GM12874 (cell line): ENCODE measurements at regions not wholly inside any gene's neighbourhood (a gene's known extent, or its start where the extent isn't known, plus 50 kb on each side); places are given as distances from the start of the nearest gene placed in this dataset.

ENCODE experiments used
- TF ChIP-seq, protein P1 (sequence below): IDR thresholded peaks from 2 replicates; pipeline ENCODE4 v1.5.1; 2011; ENCODE audit warnings: low read depth, mild to moderate bottlenecking, control low read depth, low read length, moderate library complexity; ENCODE audit not compliant: insufficient read depth

DNA sequence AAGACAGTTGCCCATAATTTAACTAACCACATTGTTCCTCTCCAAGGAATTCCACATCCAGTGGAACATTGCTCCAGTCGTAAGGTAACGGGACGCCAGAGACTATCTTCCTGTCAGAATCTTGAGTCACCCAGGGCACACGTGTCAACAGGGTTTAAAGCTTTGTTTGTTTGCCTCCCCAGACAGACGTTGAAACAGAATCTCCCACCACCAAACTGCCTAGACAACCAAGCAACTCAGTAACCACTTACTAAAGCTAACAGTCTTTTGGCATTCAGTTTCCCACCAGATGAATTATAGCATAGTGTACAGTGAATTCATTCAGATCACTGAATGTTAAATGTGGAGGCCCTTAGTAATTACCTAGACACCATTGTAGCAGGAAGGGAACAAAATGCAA is 439.5 kb downstream of the PLPP3 start:
- TF ChIP-seq, protein P1, sequence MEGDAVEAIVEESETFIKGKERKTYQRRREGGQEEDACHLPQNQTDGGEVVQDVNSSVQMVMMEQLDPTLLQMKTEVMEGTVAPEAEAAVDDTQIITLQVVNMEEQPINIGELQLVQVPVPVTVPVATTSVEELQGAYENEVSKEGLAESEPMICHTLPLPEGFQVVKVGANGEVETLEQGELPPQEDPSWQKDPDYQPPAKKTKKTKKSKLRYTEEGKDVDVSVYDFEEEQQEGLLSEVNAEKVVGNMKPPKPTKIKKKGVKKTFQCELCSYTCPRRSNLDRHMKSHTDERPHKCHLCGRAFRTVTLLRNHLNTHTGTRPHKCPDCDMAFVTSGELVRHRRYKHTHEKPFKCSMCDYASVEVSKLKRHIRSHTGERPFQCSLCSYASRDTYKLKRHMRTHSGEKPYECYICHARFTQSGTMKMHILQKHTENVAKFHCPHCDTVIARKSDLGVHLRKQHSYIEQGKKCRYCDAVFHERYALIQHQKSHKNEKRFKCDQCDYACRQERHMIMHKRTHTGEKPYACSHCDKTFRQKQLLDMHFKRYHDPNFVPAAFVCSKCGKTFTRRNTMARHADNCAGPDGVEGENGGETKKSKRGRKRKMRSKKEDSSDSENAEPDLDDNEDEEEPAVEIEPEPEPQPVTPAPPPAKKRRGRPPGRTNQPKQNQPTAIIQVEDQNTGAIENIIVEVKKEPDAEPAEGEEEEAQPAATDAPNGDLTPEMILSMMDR: no peak

DNA sequence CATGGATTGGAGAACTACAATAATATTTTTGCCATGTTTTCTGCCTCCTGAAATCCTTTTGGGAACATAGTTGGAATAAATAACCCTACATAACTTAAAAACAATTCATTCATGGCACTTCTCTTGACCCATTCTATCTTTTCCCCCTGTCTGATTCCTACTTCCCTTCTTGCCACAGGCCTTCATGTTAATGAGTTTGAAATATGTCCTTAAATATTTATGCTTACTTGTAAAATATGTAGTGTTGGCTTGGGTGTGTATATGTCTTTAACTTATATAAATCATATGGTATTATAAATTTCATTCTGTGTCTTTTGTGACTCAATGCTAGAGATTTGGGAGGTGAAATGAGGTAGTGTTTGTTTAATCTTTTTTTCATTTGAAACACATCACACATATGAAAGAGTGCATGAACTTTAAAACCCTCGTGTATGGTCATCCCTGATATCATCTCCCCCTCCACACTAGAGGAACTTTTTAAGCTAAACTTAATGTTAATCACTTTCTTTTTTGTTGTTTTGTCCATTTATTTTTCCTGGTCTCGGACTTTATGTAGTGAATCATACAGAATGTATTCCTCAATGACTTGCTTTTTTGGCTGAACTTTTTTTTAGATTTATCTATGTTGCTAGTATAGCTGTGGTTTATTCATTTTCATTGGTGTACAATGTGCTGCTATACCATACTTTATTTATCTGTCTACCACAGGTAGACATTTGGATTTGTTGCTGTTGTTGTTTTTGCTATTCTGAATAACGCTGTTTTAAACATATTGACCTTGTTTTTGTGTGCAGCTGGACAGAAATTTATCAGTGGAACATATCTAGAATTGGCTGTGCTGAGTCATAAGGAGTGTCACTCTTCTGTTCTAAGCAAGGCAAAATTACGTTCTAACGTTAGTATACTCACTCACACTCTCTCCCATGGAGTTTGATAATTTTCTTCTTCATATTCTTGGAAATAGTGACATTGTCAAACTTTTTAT is 441.6 kb downstream of the PLPP3 start:
- TF ChIP-seq, protein P1: no peak

DNA sequence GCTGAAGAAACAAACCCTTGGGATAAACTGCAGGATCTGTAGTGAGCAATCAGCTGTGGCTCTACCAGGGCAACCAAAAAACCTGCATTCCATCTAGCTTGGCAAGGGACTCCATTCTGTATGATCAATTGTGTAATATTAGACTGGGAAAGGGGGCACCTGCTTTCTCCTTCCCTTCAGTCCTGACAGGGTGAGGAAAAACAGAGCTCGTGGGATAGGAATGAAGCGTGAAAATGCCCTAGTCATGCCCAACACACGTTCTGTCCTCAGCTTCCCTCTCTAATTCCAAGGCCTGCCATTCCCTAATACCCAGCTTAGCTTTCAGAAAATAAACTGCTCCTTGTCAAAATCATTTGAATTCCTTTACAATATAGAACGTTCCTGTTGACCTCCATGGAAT is 442.3 kb downstream of the PLPP3 start:
- TF ChIP-seq, protein P1: no peak

DNA sequence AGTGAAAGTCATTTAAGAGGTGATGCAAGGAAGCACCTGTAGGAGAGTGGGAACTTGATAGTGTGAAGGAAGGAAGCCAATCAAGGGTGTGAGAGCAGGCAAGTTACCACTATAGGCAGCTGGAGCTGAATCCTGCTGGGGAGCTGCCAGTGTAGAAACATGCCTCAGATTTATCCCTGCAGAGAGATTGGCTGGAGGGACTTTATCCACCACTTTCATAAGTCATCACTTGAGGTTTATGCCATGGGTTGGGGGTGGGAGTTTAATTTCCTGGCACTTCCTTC is 443.6 kb downstream of the PLPP3 start:
- TF ChIP-seq, protein P1: no peak

DNA sequence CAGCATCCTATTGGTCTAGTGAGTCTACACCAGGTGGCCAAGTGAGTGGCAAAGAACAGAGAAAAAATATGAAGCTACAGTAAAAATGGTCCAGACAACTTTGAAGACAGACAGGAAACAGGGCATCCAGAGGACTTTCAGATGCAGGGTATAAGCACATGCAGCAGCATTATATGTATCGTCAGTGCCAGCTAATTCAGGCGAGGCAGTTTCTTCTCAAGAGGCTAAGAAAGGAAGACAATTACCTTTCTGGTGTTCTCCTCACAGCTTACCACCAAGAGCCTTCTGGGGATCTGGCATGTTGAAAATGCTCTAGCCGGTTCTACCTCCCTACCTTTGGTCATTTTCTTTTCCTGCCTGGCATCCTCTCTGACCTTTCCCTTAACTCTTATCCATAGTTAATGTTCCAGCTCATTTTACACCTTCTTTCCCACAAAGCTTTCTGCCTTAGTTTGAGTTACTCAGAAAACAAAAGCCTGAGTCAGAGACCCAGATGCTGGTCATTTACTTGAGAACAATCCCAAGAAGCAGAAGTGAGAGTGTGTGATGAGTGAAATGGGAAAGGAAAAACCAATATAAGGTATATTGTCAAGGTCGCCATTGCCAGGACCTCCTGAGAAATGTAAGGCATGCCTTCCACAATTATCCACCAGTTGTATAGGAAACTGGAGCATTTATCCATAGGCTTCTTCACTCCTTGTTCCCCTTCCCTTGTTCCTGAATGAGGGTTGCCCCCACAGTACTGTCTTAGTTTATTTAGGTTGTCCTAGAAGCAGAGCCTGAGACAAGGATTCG is 444.1 kb downstream of the PLPP3 start:
- TF ChIP-seq, protein P1: no peak

DNA sequence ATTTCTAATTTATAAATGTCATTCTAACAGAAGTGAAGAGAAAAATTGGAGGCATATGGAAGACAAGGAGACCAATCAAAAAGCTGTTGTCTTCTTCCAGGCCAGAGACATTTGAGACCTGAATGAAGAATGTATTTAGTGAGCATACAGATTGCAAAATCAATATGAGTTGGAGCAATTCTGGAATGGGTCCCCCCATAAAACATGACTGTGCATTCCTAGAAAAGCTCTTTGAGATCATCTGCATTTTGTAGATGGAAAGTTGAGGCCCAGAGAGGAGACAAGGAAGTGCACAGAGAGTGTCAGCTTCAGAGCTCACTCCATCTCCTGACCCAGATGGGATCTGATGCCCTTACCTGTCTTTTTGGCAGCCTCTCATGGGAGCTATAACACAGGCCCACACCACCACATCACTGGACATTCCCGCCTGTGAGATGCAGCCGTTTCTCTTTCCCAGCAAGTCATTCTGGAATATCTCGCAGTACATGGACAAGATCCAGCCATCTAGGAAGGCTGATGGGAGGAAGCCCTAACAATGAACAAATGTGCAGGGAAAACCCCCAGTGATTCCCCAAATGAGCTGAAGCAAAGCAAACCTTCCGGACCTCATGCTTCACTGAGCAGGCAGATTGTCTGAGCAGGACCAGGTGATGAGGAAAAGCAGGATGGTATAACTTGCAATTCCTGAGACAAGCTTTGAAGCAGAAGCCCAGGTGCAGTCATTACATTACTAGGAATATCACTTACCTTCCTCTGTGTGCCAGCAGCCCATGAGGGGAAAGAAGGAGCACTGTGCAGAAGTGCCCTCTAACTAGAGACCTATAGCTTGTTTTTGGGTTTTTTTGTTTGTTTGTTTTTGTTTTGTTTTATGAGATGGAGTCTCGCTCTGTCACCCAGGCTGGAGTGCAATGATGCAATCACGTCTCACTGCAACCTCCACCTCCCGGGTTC is 445.6 kb downstream of the PLPP3 start:
- TF ChIP-seq, protein P1: no peak

DNA sequence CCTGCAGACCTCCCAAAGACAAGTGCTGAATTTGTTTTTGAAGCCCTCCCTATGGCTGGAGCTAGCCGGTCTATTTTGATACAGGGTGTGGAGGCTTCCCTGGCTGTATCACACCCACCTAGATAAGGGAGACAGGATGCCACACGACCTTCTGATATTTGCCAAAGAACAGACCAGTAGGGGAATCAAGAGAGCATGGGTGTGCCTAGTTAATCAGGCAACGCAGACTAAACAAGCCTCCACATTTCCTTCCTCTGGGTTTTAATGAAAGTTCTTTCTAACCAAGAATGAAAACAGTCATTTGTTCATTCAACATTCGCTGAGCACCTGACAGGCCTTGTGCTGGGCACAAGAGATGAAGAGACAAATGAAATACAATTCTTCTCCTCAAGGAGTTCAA is 446.8 kb downstream of the PLPP3 start:
- TF ChIP-seq, protein P1: no peak
